WTC11 (cell line): ENCODE measurements at regions not wholly inside any gene's neighbourhood (a gene's known extent, or its start where the extent isn't known, plus 50 kb on each side); places are given as distances from the start of the nearest gene placed in this dataset.

Source experiments
- FOXK1 ChIP-seq: sonication (generic); formaldehyde crosslinking; IDR thresholded peaks from 2 replicates; pipeline ENCODE4 v1.8.0; 2022; ENCODE audit warnings: mild to moderate bottlenecking, moderate library complexity, missing genetic modification reagents
- GTF2I ChIP-seq: fragments of 250-450 bp; sonication (Bioruptor Pico); conservative IDR thresholded peaks from 2 replicates; pipeline ENCODE4 v1.4.0; 2021; ENCODE audit warnings: mild to moderate bottlenecking

GRCh38 chr5:89268460-89268859, 385.5 kb upstream of the MEF2C start:
- TF ChIP-seq FOXK1 = no peak
- no peak for TF ChIP-seq GTF2I
